ENCODE measurements at regions not wholly inside any gene's neighbourhood (a gene's known extent, or its start where the extent isn't known, plus 50 kb on each side); places are given as distances from the start of the nearest gene placed in this dataset.

DNA sequence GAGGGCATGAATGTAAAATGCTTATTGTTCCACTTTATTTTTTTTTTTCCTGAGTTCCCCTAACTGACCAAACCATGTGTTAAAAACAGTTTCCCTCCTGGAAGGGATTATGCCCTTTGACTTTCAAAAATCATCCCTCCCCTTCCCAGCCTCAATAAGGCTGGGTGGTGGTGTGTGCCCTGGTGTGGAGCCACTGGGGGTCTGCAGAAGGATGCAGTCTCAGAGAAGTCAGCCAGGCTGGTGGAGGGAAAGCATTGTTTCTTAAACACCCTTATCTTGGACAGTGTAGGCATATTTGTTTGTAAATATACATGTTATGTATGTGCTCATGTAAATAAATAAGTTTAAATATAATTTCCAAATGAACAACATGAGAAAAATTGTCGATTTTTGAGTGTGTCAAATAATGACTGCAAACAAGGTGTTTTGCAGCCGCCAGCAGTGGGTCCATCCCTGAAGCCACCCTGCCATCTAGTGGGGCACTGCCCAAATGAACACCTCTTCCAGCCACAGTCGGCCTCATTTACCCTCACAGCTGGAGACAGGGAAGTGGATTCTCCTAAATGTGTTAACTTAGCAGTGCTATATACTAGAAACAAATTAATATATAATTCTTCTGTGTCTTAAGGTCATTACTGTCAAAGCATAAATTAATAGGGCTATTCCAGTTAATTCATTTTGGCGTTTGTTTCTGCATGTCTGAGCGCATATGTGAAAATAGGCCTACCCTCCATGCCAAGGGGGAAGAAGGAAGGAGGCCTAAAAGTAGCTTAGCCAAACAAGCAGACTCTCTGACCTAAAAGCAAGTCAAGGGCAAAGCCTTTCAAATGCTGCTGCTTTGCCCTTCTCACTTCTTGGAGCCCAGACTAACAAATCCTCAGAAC is 209.6 kb upstream of the PIK3C3 start:
- TF ChIP-seq POLR2A (IDR thresholded peaks at IDR 0.05) (no peak), EP300 (IDR thresholded peaks at IDR 0.05) (no peak), POLR2AphosphoS5 (IDR thresholded peaks at IDR 0.05) (no peak)
- TF ChIP-seq, protein P1, sequence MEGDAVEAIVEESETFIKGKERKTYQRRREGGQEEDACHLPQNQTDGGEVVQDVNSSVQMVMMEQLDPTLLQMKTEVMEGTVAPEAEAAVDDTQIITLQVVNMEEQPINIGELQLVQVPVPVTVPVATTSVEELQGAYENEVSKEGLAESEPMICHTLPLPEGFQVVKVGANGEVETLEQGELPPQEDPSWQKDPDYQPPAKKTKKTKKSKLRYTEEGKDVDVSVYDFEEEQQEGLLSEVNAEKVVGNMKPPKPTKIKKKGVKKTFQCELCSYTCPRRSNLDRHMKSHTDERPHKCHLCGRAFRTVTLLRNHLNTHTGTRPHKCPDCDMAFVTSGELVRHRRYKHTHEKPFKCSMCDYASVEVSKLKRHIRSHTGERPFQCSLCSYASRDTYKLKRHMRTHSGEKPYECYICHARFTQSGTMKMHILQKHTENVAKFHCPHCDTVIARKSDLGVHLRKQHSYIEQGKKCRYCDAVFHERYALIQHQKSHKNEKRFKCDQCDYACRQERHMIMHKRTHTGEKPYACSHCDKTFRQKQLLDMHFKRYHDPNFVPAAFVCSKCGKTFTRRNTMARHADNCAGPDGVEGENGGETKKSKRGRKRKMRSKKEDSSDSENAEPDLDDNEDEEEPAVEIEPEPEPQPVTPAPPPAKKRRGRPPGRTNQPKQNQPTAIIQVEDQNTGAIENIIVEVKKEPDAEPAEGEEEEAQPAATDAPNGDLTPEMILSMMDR (IDR thresholded peaks at IDR 0.05), result peak in 1 of 4 experiments; percentile 17
- H3K9me3 ChIP-seq, result no peaks in the 10 kb centered on the region
- no peaks in the 10 kb centered on the region for H3K36me3 ChIP-seq
- H3K4me3 ChIP-seq, result no peak overlapping the region
- DNase-seq, result no peak
- no peaks in the 10 kb centered on the region for H3K4me1 ChIP-seq
- intact Hi-C loops (cut with DNase I), result no loop called here
- no peaks in the 10 kb centered on the region for H3K27me3 ChIP-seq
- H3K27ac ChIP-seq, result no peak overlapping the region
- WGBS, 2 donors, result 30 to 40% methylated on average over 5 of the region's 5 CpGs

GRCh38 chr18:41744421-41745030 is 210.5 kb upstream of the PIK3C3 start:
- no peaks in the 10 kb centered on the region for H3K36me3 ChIP-seq
- no peaks in the 10 kb centered on the region for H3K27me3 ChIP-seq
- H3K4me3 ChIP-seq, result no peak overlapping the region
- 66 to 68% methylated on average over 6 of the region's 6 CpGs for WGBS, 2 donors
- no peaks in the 10 kb centered on the region for H3K4me1 ChIP-seq
- H3K9me3 ChIP-seq, result no peaks in the 10 kb centered on the region
- TF ChIP-seq, protein P1 (IDR thresholded peaks at IDR 0.05), result no peak
- TF ChIP-seq POLR2A (IDR thresholded peaks at IDR 0.05) (no peak), POLR2AphosphoS5 (IDR thresholded peaks at IDR 0.05) (no peak), EP300 (IDR thresholded peaks at IDR 0.05) (no peak)
- no peak overlapping the region for H3K27ac ChIP-seq
- DNase-seq, result no peak
- intact Hi-C loops (cut with DNase I), result no loop called here

DNA sequence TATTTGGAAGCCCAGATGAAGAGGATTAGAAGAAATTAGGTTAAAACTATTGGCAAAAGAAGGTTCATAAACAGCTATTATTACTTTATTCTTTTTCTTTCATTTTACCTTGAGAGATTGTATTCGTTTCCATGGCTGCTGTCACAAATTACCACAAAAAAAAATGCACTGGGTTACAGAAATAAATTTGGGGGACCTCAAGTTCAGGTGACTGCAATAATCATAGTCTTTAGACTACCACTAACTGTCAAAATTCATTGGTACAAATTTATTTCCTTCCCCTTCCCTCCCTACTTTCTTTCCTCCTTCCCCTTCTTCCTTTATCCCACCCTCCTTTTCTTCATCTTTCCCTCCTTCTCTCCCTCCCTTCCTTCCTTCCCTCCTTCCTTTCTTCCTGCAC is 217.8 kb upstream of the PIK3C3 start:
- no peaks in the 10 kb centered on the region for H3K9me3 ChIP-seq
- 81 to 86% methylated on average over 1 of the region's 1 CpG for WGBS, 2 donors
- H3K27ac ChIP-seq, result no peak overlapping the region
- no peaks in the 10 kb centered on the region for H3K27me3 ChIP-seq
- no peak for DNase-seq
- H3K4me1 ChIP-seq, result no peaks in the 10 kb centered on the region
- intact Hi-C loops (cut with DNase I), result no loop called here
- TF ChIP-seq, protein P1 (IDR thresholded peaks at IDR 0.05), result no peak
- no peak for TF ChIP-seq POLR2A (IDR thresholded peaks at IDR 0.05)
- no peak overlapping the region for H3K4me3 ChIP-seq
- H3K36me3 ChIP-seq, result no peaks in the 10 kb centered on the region

GRCh38 chr18:41734917-41735316 is 220.1 kb upstream of the PIK3C3 start:
- Histone ChIP-seq H3K27me3 (no peaks in the 10 kb centered on the region), H3K4me1 (no peaks in the 10 kb centered on the region), H3K27ac (no peak overlapping the region), H3K4me3 (no peak overlapping the region), H3K36me3 (no peaks in the 10 kb centered on the region), H3K9me3 (no peaks in the 10 kb centered on the region)
- TF ChIP-seq, protein P1 (IDR thresholded peaks at IDR 0.05), result no peak
- TF ChIP-seq POLR2A (IDR thresholded peaks at IDR 0.05) (no peak), POLR2AphosphoS5 (IDR thresholded peaks at IDR 0.05) (no peak), EP300 (IDR thresholded peaks at IDR 0.05) (no peak)
- intact Hi-C loops (cut with DNase I), result no loop called here
- WGBS, 2 donors, result 88 to 90% methylated on average over 1 of the region's 1 CpG
- DNase-seq, result no peak

Measured in sigmoid colon (tissue), 6 donors.